Activated gamma-delta T cell treated with anti-CD3 and anti-CD28 coated beads, Interleukin-2, amount 50 U/mL, for 16 hours (primary cell): ENCODE measurements at regions not wholly inside any gene's neighbourhood (a gene's known extent, or its start where the extent isn't known, plus 50 kb on each side); places are given as distances from the start of the nearest gene placed in this dataset.

Experiments used
- DNase-seq: peaks from one replicate; pipeline ENCODE4 v3.0.0-alpha.2; 2020; ENCODE audit warnings: low read depth

DNA sequence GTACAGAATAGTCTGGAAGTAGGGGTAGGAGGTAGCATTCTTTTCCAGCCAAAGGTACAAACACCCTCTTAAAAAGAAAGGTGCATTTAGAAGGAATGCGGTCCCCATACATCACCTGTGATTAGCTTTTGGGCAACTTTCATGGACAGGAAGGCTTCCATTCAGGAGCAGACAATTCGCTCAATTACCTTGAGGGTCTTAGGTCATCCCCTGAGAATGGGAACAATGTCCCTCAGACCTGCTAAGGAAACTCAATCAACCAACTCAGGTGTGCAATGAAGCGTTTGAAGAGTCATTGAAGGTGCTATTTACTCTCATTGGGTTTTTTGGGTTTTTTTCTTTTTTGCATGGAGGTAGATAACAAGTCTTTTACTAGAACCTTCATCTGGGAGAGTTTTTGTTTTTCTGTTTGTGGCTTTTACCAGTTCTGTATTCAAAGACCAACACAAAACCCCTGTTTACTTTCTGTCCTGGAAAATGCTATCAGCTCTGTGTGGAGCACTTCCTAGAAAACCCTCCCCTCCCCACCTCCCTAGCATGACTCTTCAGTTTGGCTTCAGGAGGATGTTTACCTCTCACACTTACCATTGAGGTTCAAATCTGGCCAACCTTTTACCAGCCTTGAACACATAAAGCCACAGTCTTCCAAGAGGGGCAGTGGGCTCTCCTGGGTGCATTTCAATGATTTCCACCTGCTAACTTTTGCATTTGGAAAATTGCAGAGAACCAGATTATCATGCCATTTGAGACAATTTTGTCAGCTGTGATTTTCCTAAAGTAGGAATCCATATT is 271.2 kb upstream of the PRDM1 start:
- DNase-seq, result no peak

GRCh38 chr6:105810922-105811482 is 275.1 kb upstream of the PRDM1 start:
- DNase-seq, result no peak

DNA sequence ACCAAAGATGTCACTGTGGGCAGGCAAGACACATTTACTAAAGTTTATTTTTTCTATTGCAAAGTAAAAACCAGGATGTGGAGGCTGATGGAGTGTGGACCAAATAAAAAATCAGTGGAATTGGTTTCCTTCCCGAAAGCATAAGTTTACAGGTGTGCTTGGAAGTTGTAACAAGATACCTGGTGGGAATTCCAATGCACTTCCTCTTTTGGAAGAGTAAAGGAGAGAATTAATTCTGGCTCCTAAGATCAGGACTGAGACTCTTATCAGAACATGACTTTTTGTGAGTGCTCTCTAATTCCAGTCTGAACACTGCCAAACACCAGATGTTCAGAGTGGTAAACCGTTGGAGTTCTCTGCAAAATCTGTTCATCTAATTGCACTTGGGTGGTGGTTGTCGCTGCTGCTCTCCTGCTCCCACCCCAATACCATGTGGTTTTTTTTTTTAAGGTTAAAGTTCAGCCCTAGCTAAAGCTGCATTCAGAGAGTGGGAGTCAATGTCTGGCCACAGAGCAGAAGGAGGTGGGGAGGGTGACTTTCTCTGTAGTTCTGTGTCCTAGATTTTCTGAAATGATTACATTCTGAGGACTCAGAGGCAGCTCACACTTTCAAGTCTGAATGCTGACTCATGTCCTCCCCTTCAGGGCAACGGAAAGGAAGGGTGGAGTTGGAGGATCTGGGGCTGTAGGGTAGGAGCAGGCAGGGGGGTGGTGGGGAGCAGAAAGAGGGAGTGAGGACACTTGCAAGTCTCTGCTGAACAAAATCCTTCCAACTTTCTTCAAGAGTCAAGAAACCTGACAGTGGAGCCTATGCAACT is 275.8 kb upstream of the PRDM1 start:
- peak; percentile 24 for DNase-seq

DNA sequence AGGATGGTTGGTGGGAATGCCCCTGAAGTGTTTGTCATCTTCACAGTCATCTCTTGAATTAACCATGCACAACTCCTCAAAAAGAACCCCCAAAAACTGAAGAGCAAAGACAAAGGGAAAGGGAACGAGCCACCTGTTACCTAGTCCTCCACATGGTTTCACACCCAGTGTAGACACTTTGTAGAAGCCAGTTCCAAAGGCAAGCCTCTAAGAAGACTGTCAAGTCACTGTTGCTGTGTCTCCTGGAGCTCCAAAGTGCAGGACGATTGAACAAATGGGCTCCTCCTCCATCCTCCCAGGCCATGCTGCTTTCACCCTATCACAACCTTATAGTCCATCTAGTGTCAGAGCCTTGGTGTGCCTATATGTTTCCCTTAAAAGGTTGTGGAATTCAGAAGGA is 277.6 kb upstream of the PRDM1 start:
- no peak for DNase-seq

DNA sequence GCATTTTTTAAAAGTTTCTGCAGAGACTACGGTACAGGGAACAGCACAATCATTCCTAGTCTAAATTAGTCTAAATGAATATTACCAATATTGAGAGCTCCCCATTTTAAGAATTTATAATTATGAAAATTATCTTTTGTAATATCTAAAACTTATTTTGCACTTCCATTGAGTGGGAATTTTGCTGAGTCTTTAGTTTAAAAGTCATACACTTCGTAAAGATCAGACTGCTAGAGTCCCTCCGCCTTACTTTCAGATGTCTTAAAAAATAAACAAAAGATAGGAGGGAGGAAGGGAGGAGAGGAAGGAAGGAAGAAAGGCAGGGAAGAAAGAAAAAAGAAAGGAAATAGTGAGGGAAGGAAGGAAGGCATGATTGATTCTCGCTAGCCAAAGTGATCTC is 278.2 kb upstream of the PRDM1 start:
- no peak for DNase-seq

GRCh38 chr6:105806486-105806920 is 279.6 kb upstream of the PRDM1 start:
- no peak for DNase-seq

DNA sequence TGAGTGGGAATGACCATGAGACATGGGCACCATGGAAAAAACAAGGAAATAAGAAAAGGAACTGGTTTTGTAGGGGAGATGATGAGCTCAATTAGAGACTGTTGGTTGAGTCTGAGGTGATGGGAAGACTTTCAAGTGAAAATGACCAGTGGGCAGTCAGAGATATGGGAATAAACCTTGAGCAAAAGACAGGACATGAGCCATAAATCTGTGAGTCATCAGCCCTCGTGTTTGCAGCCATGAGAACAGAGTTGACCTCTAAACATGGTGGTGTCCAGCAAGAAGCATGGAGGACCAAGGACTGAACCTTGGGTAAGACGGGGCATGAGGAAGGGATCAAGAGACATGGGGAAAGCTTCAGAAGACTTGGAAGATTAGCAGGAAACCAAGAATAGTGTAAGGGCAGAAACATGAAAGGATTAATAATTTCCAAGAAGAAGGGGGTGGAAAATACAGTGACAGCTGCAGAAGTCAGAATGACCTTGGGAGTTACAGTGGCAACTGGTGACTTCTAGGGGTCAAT is 280.6 kb upstream of the PRDM1 start:
- DNase-seq, result no peak

DNA sequence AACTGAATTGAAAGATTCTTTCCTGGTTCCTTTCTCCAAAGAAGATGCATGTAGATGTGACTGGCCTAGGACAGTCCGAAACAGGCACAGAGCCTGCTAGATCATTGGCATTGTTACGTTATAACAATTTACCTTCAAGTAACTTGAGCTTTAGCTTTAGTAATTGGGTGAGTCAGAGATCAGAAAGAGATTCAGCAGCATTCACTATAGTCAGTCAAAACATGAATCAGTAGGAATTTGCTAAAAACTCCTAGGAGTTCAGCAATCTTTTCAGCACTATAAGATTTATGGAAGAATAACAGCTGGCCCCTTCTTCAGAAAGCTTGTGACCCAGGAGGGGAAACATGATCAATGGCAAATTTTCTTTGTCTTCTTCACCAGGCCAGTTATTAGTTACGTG is 281.7 kb upstream of the PRDM1 start:
- DNase-seq, result no peak

DNA sequence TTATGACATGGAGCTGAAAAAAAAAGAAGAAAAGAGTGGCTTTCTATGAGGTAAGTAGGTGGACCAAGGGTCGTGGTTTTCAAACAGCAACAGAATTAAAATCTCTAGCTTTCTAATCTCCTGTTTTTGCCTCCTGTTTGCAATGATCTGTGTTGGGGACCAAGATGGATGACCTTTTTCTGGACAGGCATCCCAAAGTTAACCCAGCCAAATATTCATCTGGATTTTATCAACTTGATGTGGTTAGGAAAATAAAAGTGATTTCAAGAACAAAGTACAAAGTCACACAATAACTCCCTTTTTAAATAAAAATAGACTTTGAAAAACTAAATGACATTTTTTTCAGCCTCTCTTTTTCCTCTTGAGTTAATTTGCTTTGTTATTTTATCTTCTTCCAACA is 282.1 kb upstream of the PRDM1 start:
- DNase-seq, result no peak

- no peak for DNase-seq
Measured at GRCh38 chr6:105803442-105803841, 282.7 kb upstream of the PRDM1 start.

- DNase-seq, result no peak
Measured at GRCh38 chr6:105802703-105803102, 283.4 kb upstream of the PRDM1 start.

GRCh38 chr6:105800871-105801270 is 285.3 kb upstream of the PRDM1 start:
- no peak for DNase-seq

GRCh38 chr6:105800398-105800797 is 285.7 kb upstream of the PRDM1 start:
- DNase-seq, result no peak

DNA sequence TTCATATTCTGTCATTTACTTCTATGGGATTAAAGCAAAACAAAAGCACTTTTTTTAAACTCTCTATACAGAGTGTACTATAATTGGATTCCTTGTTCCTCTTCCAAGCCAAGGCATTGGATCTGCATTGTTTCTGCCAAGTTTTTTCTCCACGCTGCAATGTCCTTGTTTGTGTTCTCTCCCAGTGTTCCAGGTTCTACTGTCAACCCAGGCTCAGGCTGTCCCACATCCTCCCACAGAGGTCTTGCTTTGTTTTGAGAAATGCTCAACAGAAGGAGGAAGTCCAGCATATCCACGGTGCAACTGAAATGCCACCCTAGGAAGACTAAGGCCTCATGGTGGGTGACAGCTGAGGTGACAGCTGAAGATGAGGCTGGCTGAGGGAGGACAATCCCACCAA is 287.1 kb upstream of the PRDM1 start:
- no peak for DNase-seq

- DNase-seq, result no peak
Measured at GRCh38 chr6:105797983-105798453, 288.1 kb upstream of the PRDM1 start.

- no peak for DNase-seq
Measured at GRCh38 chr6:105797286-105797979, 288.7 kb upstream of the PRDM1 start.

- no peak for DNase-seq
Measured at GRCh38 chr6:105795913-105796517, 290.1 kb upstream of the PRDM1 start.

- no peak for DNase-seq
Measured at GRCh38 chr6:105795366-105795765, 290.8 kb upstream of the PRDM1 start.

- DNase-seq, result no peak
Measured at GRCh38 chr6:105794870-105795269, 291.3 kb upstream of the PRDM1 start.

DNA sequence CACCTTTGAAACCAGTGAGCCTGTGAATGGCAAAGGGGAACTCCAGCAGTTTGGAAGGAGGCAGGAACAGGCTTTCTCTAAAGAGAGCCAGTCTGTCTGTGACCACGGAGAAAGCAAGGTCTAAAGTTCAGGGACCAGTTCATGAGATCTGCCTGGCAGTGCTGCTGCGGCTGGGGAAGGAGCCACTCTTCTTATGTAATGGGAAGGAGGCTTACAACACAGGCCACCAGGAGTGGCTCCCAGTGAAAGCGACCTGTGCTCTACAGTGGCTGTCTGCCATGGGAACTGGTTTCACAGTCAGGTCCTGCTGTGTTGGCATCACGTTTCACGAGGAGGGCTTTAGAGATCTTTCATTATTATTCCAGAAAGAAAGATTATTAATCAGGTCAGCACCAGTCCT is 291.9 kb upstream of the PRDM1 start:
- DNase-seq, result no peak

DNA sequence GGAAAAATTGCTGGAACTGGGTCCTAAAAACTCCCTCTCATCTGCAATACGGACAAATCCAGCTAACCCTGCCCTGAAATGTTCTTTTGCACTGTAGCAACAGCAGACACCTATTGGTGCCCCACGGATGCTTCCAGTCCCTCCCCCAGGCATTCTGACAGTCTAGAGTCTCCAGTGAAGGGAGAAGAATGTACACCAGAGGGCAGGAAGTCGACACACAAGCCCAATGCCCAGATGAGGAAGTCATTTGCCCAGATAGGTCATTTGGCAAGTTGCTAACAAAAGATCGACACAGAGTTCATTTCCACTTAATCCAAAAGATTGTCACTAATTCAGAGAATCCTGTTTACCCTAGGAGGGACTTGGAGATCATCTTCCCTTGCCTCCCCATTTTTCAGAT is 293.0 kb upstream of the PRDM1 start:
- DNase-seq, result no peak
